NT2/D1 (cell line): ENCODE measurements at regions not wholly inside any gene's neighbourhood (a gene's known extent, or its start where the extent isn't known, plus 50 kb on each side); places are given as distances from the start of the nearest gene placed in this dataset.

Experiments
- SUZ12 ChIP-seq: IDR thresholded peaks from 2 replicates; pipeline ENCODE4 v1.6.1; 2011; ENCODE audit not compliant: insufficient read length, insufficient read depth; ENCODE audit errors: extremely low read depth
- YY1 ChIP-seq: IDR thresholded peaks from 2 replicates; pipeline ENCODE4 v1.6.1; 2011; ENCODE audit not compliant: insufficient read length, insufficient read depth
- ZNF274 ChIP-seq: IDR thresholded peaks from 2 replicates; pipeline ENCODE4 v1.6.1; 2011; ENCODE audit warnings: mild to moderate bottlenecking, low read depth, low read length

DNA sequence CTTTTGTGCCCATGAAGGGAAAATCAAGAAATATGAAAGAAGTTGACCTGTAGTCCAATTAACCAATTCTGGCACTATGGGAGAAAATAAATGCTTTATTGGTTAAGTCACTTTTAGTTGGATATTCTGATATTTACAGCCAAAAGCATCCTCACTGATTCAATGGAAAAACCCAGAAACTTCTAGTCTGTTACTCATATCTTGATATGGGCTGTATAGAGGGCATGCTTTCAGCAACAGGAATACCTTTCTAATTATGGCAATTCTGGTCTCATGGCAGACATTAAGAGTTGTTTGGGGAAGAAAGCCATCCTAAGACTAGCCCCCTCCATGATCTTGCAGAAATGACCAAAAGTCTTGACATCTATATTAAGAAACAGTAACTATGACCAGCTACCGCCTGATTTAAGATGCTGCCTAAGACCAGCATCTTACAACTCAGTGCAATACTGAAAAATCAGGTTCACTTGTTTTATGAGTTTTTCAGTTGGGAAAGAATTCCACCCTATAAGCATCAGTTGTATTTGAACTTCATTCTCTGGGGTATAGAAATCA is 91.5 kb upstream of the VAV3 start:
- TF ChIP-seq SUZ12 (no peak), YY1 (no peak), ZNF274 (no peak)
